KMS-11 (cell line): ENCODE measurements at regions not wholly inside any gene's neighbourhood (a gene's known extent, or its start where the extent isn't known, plus 50 kb on each side); places are given as distances from the start of the nearest gene placed in this dataset.

ENCODE experiments used
- H2AFZ ChIP-seq: fragments of 200-600 bp; sonication (generic); 2 replicates; pipeline ENCODE4 v1.6.1; 2016; ENCODE audit warnings: antibody characterized with exemption, mixed run types, low read depth
- H3K27ac ChIP-seq: fragments of 200-600 bp; sonication (generic); 2 replicates; pipeline ENCODE4 v1.6.1; 2016; ENCODE audit warnings: mild to moderate bottlenecking, mixed run types
- H3K27me3 ChIP-seq: fragments of 200-600 bp; sonication (generic); 2 replicates; pipeline ENCODE4 v1.6.1; 2017; ENCODE audit warnings: mild to moderate bottlenecking, low read depth, mixed run types, moderate library complexity; ENCODE audit not compliant: insufficient read depth
- H3K36me3 ChIP-seq: fragments of 200-600 bp; sonication (generic); 2 replicates; pipeline ENCODE4 v1.6.1; 2017; ENCODE audit warnings: mild to moderate bottlenecking, mixed run types; ENCODE audit not compliant: insufficient read depth
- H3K4me1 ChIP-seq: fragments of 200-600 bp; sonication (generic); 2 replicates; pipeline ENCODE4 v1.6.1; 2016; ENCODE audit warnings: mild to moderate bottlenecking, low read depth, mixed run types; ENCODE audit not compliant: poor library complexity, severe bottlenecking
- H3K4me2 ChIP-seq: fragments of 200-600 bp; sonication (generic); 2 replicates; pipeline ENCODE4 v1.7.0; 2016; ENCODE audit warnings: mild to moderate bottlenecking, mixed run types
- H3K4me3 ChIP-seq: fragments of 200-600 bp; sonication (generic); IDR thresholded peaks from 2 replicates; pipeline ENCODE4 v1.6.1; 2017; ENCODE audit warnings: low read depth, low read length, mixed read lengths; ENCODE audit not compliant: insufficient read depth
- H3K79me2 ChIP-seq: fragments of 200-600 bp; sonication (generic); 2 replicates; pipeline ENCODE4 v1.6.1; 2016; ENCODE audit warnings: low read depth, mixed run types; ENCODE audit not compliant: insufficient read depth
- H3K9ac ChIP-seq: fragments of 200-600 bp; sonication (generic); 2 replicates; pipeline ENCODE4 v1.6.1; 2016; ENCODE audit warnings: mild to moderate bottlenecking, mixed run types
- H4K20me1 ChIP-seq: fragments of 200-600 bp; sonication (generic); 2 replicates; pipeline ENCODE4 v1.6.1; 2016; ENCODE audit warnings: mild to moderate bottlenecking, mixed run types; ENCODE audit not compliant: insufficient read depth
- TF ChIP-seq, protein P1 (sequence below): fragments of 200-600 bp; sonication (generic); conservative IDR thresholded peaks from 2 replicates; pipeline ENCODE4 v1.6.1; 2017; ENCODE audit warnings: low read depth, mild to moderate bottlenecking, antibody characterized with exemption, low read length, moderate library complexity, mixed read lengths

DNA sequence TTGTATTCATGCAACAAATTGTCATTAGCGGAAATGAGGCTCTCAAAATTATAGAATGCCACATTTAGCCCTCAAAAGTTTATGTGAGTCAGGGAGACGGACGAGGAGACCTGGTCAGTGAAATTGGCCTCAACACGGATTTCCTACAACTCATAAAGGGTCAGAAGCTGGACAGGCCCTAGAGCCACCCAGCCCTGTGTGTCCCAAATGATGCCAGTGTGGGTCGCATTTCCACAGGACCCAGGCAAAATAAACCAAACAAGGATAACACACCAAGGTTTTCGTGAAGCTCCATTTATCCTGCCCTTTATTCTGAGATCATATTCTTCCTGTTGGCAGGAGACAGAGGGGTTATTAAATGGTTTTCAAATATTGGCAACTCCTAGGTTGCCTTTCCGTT is 72.0 kb upstream of the COL5A1 start:
- H4K20me1 ChIP-seq: no peaks in the 10 kb centered on the region
- TF ChIP-seq, protein P1, sequence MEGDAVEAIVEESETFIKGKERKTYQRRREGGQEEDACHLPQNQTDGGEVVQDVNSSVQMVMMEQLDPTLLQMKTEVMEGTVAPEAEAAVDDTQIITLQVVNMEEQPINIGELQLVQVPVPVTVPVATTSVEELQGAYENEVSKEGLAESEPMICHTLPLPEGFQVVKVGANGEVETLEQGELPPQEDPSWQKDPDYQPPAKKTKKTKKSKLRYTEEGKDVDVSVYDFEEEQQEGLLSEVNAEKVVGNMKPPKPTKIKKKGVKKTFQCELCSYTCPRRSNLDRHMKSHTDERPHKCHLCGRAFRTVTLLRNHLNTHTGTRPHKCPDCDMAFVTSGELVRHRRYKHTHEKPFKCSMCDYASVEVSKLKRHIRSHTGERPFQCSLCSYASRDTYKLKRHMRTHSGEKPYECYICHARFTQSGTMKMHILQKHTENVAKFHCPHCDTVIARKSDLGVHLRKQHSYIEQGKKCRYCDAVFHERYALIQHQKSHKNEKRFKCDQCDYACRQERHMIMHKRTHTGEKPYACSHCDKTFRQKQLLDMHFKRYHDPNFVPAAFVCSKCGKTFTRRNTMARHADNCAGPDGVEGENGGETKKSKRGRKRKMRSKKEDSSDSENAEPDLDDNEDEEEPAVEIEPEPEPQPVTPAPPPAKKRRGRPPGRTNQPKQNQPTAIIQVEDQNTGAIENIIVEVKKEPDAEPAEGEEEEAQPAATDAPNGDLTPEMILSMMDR: no peak
- H3K27me3 ChIP-seq: peaks cover 31% of the 10 kb centered on the region
- no peak overlapping the region for H3K27ac ChIP-seq
- H3K4me1 ChIP-seq: no peaks in the 10 kb centered on the region
- no peaks in the 10 kb centered on the region for H3K79me2 ChIP-seq
- H3K4me3 ChIP-seq: no peak overlapping the region
- H3K4me2 ChIP-seq: no peak overlapping the region
- H2AFZ ChIP-seq: no peak overlapping the region
- H3K36me3 ChIP-seq: no peaks in the 10 kb centered on the region
- H3K9ac ChIP-seq: no peak overlapping the region

DNA sequence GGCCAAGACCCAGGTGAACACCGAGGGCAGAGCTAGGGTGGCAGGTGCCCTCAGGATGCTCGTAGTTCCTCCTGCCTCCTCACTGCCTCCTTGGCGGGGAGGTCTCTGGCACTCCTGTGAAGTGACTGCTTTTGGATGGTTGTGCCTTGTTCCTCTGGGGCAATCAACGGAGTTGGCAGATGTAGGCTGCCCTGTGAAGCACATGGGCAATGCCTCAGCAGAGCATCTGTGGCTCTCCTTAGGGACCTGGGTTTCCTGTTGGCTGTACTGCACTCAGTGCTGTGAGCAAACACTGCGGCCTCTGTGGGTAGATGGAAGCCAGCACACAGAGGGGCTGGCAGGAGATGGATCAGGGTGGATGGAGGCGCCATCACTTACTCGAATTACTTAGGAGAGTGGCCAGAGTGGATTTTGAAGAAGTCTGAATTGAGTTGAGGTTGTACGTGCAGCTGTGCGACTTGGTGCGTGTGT is 71.4 kb upstream of the COL5A1 start:
- Histone ChIP-seq H3K27ac (no peak overlapping the region), H3K36me3 (no peaks in the 10 kb centered on the region), H3K4me1 (no peaks in the 10 kb centered on the region), H3K79me2 (no peaks in the 10 kb centered on the region), H3K9ac (no peak overlapping the region), H2AFZ (no peak overlapping the region), H3K4me2 (no peak overlapping the region), H4K20me1 (no peaks in the 10 kb centered on the region), H3K4me3 (no peak overlapping the region), H3K27me3 (peaks cover 26% of the 10 kb centered on the region)
- TF ChIP-seq, protein P1: no peak

DNA sequence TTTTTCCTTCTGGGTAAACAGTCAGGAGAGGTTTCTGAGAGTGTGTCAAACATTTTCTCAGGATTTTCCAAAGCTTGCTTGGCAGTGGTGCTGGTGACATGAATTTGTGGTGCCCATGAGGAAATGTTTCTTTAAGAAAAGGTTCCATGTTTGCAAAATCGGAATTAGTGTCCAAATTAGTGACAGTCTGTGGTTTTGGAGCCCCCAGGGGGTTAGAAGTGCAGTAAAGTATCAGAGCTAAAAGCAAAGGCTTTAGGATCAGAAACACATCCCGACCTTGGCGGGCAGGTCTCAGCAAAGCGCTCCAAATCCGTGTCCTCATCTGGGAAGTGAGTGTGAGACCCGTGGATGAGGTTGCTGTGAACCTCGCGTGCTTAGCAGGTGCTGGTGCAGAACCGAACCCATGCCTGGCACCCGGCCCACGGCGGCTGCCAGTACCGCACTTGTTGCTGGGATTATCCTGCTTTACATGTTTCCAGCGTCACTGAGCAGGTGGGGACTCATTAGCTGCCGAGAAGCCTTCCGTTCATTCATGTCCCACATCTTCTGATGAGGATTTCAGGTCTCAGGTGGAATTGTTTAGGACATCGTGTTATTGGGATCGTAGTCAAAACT is 70.8 kb upstream of the COL5A1 start:
- TF ChIP-seq, protein P1: no peak
- Histone ChIP-seq H3K4me1 (no peaks in the 10 kb centered on the region), H3K4me3 (no peak overlapping the region), H3K27ac (no peak overlapping the region), H3K4me2 (no peak overlapping the region), H3K79me2 (no peaks in the 10 kb centered on the region), H3K9ac (no peak overlapping the region), H3K27me3 (peaks cover 23% of the 10 kb centered on the region), H4K20me1 (no peaks in the 10 kb centered on the region), H2AFZ (no peak overlapping the region), H3K36me3 (no peaks in the 10 kb centered on the region)

DNA sequence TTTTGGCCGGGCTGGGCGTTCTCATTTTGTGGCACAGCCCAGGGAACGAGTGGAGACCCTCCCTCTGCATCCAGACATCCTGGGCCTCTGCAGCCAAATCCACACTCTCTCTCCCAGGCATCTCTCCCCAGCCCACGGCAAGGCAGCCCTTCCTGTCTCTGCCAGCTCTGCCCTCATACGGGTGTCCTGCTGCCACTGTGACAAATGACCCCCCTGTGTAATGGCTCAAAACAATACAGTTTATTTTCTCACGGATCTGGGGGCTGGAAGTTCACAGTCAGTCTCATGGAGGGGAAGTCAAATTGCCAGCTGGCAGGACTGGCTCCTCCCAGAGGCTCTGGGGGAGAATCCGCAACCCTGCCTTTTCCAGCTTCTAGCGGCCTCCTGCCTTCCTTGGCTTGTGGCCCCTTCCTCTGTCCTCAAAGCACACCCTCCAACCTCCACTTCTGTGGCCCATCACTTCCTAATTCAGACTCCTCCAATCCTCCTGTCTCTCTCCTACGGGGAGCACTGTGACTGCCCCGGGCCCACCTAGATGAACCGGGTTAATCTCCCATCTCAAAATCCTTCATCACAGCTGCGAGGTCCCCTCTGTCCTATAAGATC is 70.2 kb upstream of the COL5A1 start:
- no peaks in the 10 kb centered on the region for H3K4me1 ChIP-seq
- no peaks in the 10 kb centered on the region for H3K79me2 ChIP-seq
- H2AFZ ChIP-seq: no peak overlapping the region
- H3K27me3 ChIP-seq: peaks cover 17% of the 10 kb centered on the region
- H3K9ac ChIP-seq: no peak overlapping the region
- no peaks in the 10 kb centered on the region for H4K20me1 ChIP-seq
- no peak overlapping the region for H3K4me2 ChIP-seq
- H3K36me3 ChIP-seq: no peaks in the 10 kb centered on the region
- no peak overlapping the region for H3K27ac ChIP-seq
- TF ChIP-seq, protein P1: no peak
- H3K4me3 ChIP-seq: no peak overlapping the region
